HepG2 (cell line): ENCODE measurements at regions not wholly inside any gene's neighbourhood (a gene's known extent, or its start where the extent isn't known, plus 50 kb on each side); places are given as distances from the start of the nearest gene placed in this dataset.

Experiments
- ATAC-seq: fragments of 200-7000 bp; cut with Tn5 transposase; 3 replicates; pipeline ENCODE4 v1.9.1; 2020; ENCODE audit warnings: mild to moderate bottlenecking, moderate library complexity
- BruUV-seq: library from RNA; stranded (reverse); fragments of 400-500 nt; replicated peaks from 2 replicates; lab custom pipeline; 2021; lab: Mats Ljungman, UMichigan
- CTCF ChIA-PET: fragments of 300-600 bp; formaldehyde crosslinking; extraction: SDS; loops from one replicate; lab custom pipeline; 2021; ENCODE audit warnings: low total read pairs, inconsistent platforms, low intra/inter-chr PET ratio; lab: Yijun Ruan, JAX
- POLR2A ChIA-PET: fragments of 350-600 bp; sonication (Branson Sonifier 250); formaldehyde crosslinking; loops from one replicate; lab custom pipeline; 2020; ENCODE audit warnings: antibody characterized with exemption, inconsistent platforms; lab: Yijun Ruan, JAX
- DNase-seq: peaks from one replicate; pipeline ENCODE4 v3.0.0-alpha.2; 2015; ENCODE audit warnings: low spot score
- FAIRE-seq: peaks from 3 replicates; lab custom pipeline; 2011; peaks lifted over from hg19 to GRCh38; lab: Jason Lieb, UNC
- H2AFZ ChIP-seq: one replicate; pipeline ENCODE4 v1.6.1; 2011; ENCODE audit warnings: low read length, inconsistent platforms
- H3K27ac ChIP-seq: fragments of 300-600 bp; 3 replicates; pipeline ENCODE4 v1.8.0; 2011; ENCODE audit warnings: mixed run types, mild to moderate bottlenecking, mixed read lengths, low read length, inconsistent platforms; ENCODE audit not compliant: insufficient read depth; ENCODE audit errors: extremely low read length
- H3K27me3 ChIP-seq, 2 experiments: fragments of 200-600 bp in 1 of 2; 2 replicates in 1 of 2; 3 replicates in 1 of 2; pipeline versions ENCODE4 v1.6.0 to v1.8.0; 2011; ENCODE audit warnings: low read length in 2 of 2, mild to moderate bottlenecking in 2 of 2, moderate library complexity in 2 of 2, inconsistent platforms in 1 of 2; ENCODE audit not compliant: insufficient read depth in 2 of 2, control insufficient read depth in 1 of 2
- H3K36me3 ChIP-seq, 2 experiments: fragments of 200-600 bp in 1 of 2; replicated peaks in 1 of 2; 2 replicates in 1 of 2; 3 replicates in 1 of 2; pipeline versions ENCODE4 v1.5.1 to v1.8.0; 2011; ENCODE audit warnings: low read length in 2 of 2, inconsistent platforms in 1 of 2; ENCODE audit not compliant: insufficient read depth in 2 of 2, control insufficient read depth in 1 of 2
- H3K4me1 ChIP-seq: 2 replicates; pipeline ENCODE4 v1.5.1; 2012; ENCODE audit warnings: low read length, inconsistent platforms; ENCODE audit not compliant: insufficient read depth
- H3K4me2 ChIP-seq: 2 replicates; pipeline ENCODE4 v1.6.0; 2011; ENCODE audit warnings: low read depth, low read length, inconsistent platforms
- H3K4me3 ChIP-seq, 3 experiments: fragments of 200-600 bp in 1 of 3; sonication (generic), shearing (Covaris generic) in 1 of 3; replicated peaks in 1 of 3; 2 replicates each; pipeline ENCODE4 v1.5.1; 2011 to 2016; ENCODE audit warnings: low read length in 3 of 3, inconsistent platforms in 2 of 3, low read depth in 2 of 3, mild to moderate bottlenecking in 2 of 3, control low read depth in 1 of 3, mixed read lengths in 1 of 3; ENCODE audit not compliant: insufficient read depth in 1 of 3
- H3K79me2 ChIP-seq: one replicate; pipeline ENCODE4 v1.6.1; 2011; ENCODE audit warnings: low read length, inconsistent platforms; ENCODE audit not compliant: insufficient read depth
- H3K9ac ChIP-seq: 2 replicates; pipeline ENCODE4 v1.6.0; 2011; ENCODE audit warnings: mild to moderate bottlenecking, low read depth, low read length, inconsistent platforms; ENCODE audit not compliant: insufficient read depth
- H3K9me3 ChIP-seq: 2 replicates; pipeline ENCODE4 v1.5.1; 2012; ENCODE audit warnings: mild to moderate bottlenecking, low read length
- H4K20me1 ChIP-seq: 2 replicates; pipeline ENCODE4 v1.6.0; 2011; ENCODE audit warnings: inconsistent platforms, mild to moderate bottlenecking, low read length, moderate library complexity; ENCODE audit not compliant: insufficient read depth
- CHCHD3 ChIP-seq: sonication (generic); formaldehyde crosslinking; IDR thresholded peaks from 2 replicates; pipeline ENCODE4 v1.8.0; 2022; ENCODE audit warnings: mild to moderate bottlenecking, missing genetic modification reagents, moderate library complexity
- IKZF5 ChIP-seq: IDR thresholded peaks from 2 replicates; pipeline ENCODE4 v1.6.1; 2018; ENCODE audit warnings: missing genetic modification reagents, mild to moderate bottlenecking, missing compliant biosample characterization
- JARID2 ChIP-seq: sonication (generic); formaldehyde crosslinking; IDR thresholded peaks from 2 replicates; pipeline ENCODE4 v1.8.1; 2023; ENCODE audit warnings: missing genetic modification reagents, inconsistent platforms; ENCODE audit not compliant: insufficient replicate concordance
- LCORL ChIP-seq, 2 experiments: fragments of 450-650 bp in 1 of 2; sonication (generic) in 1 of 2; formaldehyde crosslinking in 1 of 2; IDR thresholded peaks; 2 replicates each; pipeline versions ENCODE4 v1.5.0 to v1.6.1; 2017 to 2020; ENCODE audit warnings: antibody characterized with exemption in 1 of 2, missing genetic modification reagents in 1 of 2
- SMAD1 ChIP-seq: sonication (generic); formaldehyde crosslinking; IDR thresholded peaks from 2 replicates; pipeline ENCODE4 v1.4.0; 2020; ENCODE audit warnings: missing genetic modification reagents, low read depth, mild to moderate bottlenecking, borderline replicate concordance
- ZBTB2 ChIP-seq: sonication (generic); formaldehyde crosslinking; IDR thresholded peaks from 2 replicates; pipeline ENCODE4 v1.8.0; 2022; ENCODE audit warnings: low read depth, missing genetic modification reagents
- ZBTB46 ChIP-seq: sonication (generic); formaldehyde crosslinking; IDR thresholded peaks from 2 replicates; pipeline ENCODE4 v1.4.0; 2020; ENCODE audit warnings: mild to moderate bottlenecking, missing genetic modification reagents, borderline replicate concordance
- ZFYVE20 ChIP-seq: sonication (generic); formaldehyde crosslinking; IDR thresholded peaks from 2 replicates; pipeline ENCODE4 v1.8.0; 2023; ENCODE audit warnings: low read depth, mild to moderate bottlenecking, moderate library complexity, missing genetic modification reagents, borderline replicate concordance
- ZNF10 ChIP-seq: sonication (generic); formaldehyde crosslinking; IDR thresholded peaks from 2 replicates; pipeline ENCODE4 v1.4.0; 2020; ENCODE audit warnings: mild to moderate bottlenecking, low read depth, missing genetic modification reagents, borderline replicate concordance
- ZNF546 ChIP-seq: sonication (generic); formaldehyde crosslinking; conservative IDR thresholded peaks from 2 replicates; pipeline ENCODE4 v1.8.1; 2023; ENCODE audit warnings: mild to moderate bottlenecking, missing genetic modification reagents
- WGBS: methylation state at CpG from one replicate; pipeline ENCODE4 v1.1.6; 2017; ENCODE audit warnings: low lambda C conversion rate; 5-methylcytosine and 5-hydroxymethylcytosine counted together
- in situ Hi-C: cut with HindIII; loops from 2 replicates; pipeline ENCODE4 v1.10.0; 2017; ENCODE audit warnings: low pct_unique_long_range_greater_than_20kb; ENCODE audit not compliant: extremely low pct_ligation_motif_present
- intact Hi-C: fragments of 100-400 bp; cut with micrococcal nuclease; formaldehyde crosslinking; loops from one replicate; pipeline ENCODE4 v1.10.0; 2022; ENCODE audit not compliant: unreplicated experiment

- TF ChIP-seq ZNF10 (CRISPR knock-in tag) (no peak), CHCHD3 (CRISPR knock-in tag) (no peak)
Observed at GRCh38 chr7:20945451-20945850, 158.8 kb upstream of the SP8 start (continued).

- H2AFZ ChIP-seq: no peak overlapping the region
- ATAC-seq (no peak), DNase-seq (no peak), FAIRE-seq (no peak)
- 15% methylated on average over 3 of the region's 3 CpGs for whole genome bisulfite sequencing
- no peaks in the 10 kb centered on the region for H4K20me1 ChIP-seq
- no TSS peak for BruUV-seq
- no peaks in the 10 kb centered on the region for H3K4me1 ChIP-seq
- H3K27ac ChIP-seq: no peak overlapping the region
- no peaks in the 10 kb centered on the region for H3K9me3 ChIP-seq
- ChIA-PET POLR2A (no interaction called here), CTCF (no interaction called here)
- H3K4me2 ChIP-seq: no peak overlapping the region
- no peaks in the 10 kb centered on the region for H3K79me2 ChIP-seq
- no peaks in the 10 kb centered on the region for H3K36me3 ChIP-seq
- in situ Hi-C loops (no loop called here), intact Hi-C loops (no loop called here)
- H3K27me3 ChIP-seq: no peaks in the 10 kb centered on the region
- TF ChIP-seq ZFYVE20 (CRISPR knock-in tag) (no peak), SMAD1 (CRISPR knock-in tag) (no peak), ZBTB46 (no peak), LCORL (IDR thresholded peaks at IDR 0.05) (no peak), LCORL (CRISPR knock-in tag; IDR thresholded peaks at IDR 0.05) (no peak), ZBTB2 (CRISPR knock-in tag) (no peak), ZNF546 (no peak), IKZF5 (CRISPR knock-in tag) (no peak), JARID2 (CRISPR knock-in tag) (no peak)
- H3K9ac ChIP-seq: no peak overlapping the region
- no peak overlapping the region for H3K4me3 ChIP-seq
Observed at GRCh38 chr7:20952916-20953315, 166.2 kb upstream of the SP8 start.
